ENCODE measurements at regions not wholly inside any gene's neighbourhood (a gene's known extent, or its start where the extent isn't known, plus 50 kb on each side); places are given as distances from the start of the nearest gene placed in this dataset.

GRCh38 chr11:92453055-92453454 is 228.4 kb downstream of the FAT3 start:
- ATAC-seq (no peak), DNase-seq (no peak)
- Histone ChIP-seq H3K9me3 (no peaks in the 10 kb centered on the region), H3K27me3 (no peaks in the 10 kb centered on the region), H3K27ac (no peak overlapping the region), H3K4me3 (no peak overlapping the region), H3K4me1 (no peaks in the 10 kb centered on the region), H3K36me3 (no peaks in the 10 kb centered on the region)
- TF ChIP-seq CTCF (IDR thresholded peaks at IDR 0.05) (no peak), POLR2A (IDR thresholded peaks at IDR 0.05) (no peak)
- intact Hi-C loops (cut with DNase I), result no loop called here
- WGBS (ENCODE audit: insufficient coverage, low coverage, low lambda C conversion rate, missing lambda C conversion rate), result 75% methylated on average over 3 of the region's 3 CpGs

- H3K4me1 ChIP-seq, result no peaks in the 10 kb centered on the region
- H3K9me3 ChIP-seq, result no peaks in the 10 kb centered on the region
- DNase-seq (no peak), ATAC-seq (no peak)
- H3K36me3 ChIP-seq, result no peaks in the 10 kb centered on the region
- intact Hi-C loops (cut with DNase I), result no loop called here
- no peaks in the 10 kb centered on the region for H3K27me3 ChIP-seq
- TF ChIP-seq POLR2A (IDR thresholded peaks at IDR 0.05), result no peak
- TF ChIP-seq CTCF (IDR thresholded peaks at IDR 0.05), result no peak
- no peak overlapping the region for H3K4me3 ChIP-seq
- no peak overlapping the region for H3K27ac ChIP-seq
- 100% methylated on average over 2 of the region's 2 CpGs for WGBS (ENCODE audit: insufficient coverage, low coverage, low lambda C conversion rate, missing lambda C conversion rate)
Observed at GRCh38 chr11:92455210-92455790, 230.7 kb downstream of the FAT3 start.

GRCh38 chr11:92457250-92457649 is 232.6 kb downstream of the FAT3 start:
- TF ChIP-seq POLR2A (IDR thresholded peaks at IDR 0.05) (no peak), CTCF (IDR thresholded peaks at IDR 0.05) (no peak)
- ATAC-seq (peak in 1 of 4 donors; percentile 61), DNase-seq (no peak)
- 25% methylated on average over 1 of the region's 1 CpG for WGBS (ENCODE audit: insufficient coverage, low coverage, low lambda C conversion rate, missing lambda C conversion rate)
- Histone ChIP-seq H3K4me3 (no peak overlapping the region), H3K9me3 (no peaks in the 10 kb centered on the region), H3K36me3 (no peaks in the 10 kb centered on the region), H3K27me3 (no peaks in the 10 kb centered on the region), H3K4me1 (no peaks in the 10 kb centered on the region), H3K27ac (no peak overlapping the region)
- intact Hi-C loops (cut with DNase I), result no loop called here

- DNase-seq (no peak), ATAC-seq (no peak)
- no peak overlapping the region for H3K27ac ChIP-seq
- no peaks in the 10 kb centered on the region for H3K9me3 ChIP-seq
- H3K4me3 ChIP-seq, result no peak overlapping the region
- H3K4me1 ChIP-seq, result no peaks in the 10 kb centered on the region
- H3K36me3 ChIP-seq, result no peaks in the 10 kb centered on the region
- TF ChIP-seq POLR2A (IDR thresholded peaks at IDR 0.05), result no peak
- no peak for TF ChIP-seq CTCF (IDR thresholded peaks at IDR 0.05)
- no peaks in the 10 kb centered on the region for H3K27me3 ChIP-seq
- intact Hi-C loops (cut with DNase I), result no loop called here
Observed at GRCh38 chr11:92458486-92458885, 233.9 kb downstream of the FAT3 start.

GRCh38 chr11:92460213-92460612 is 235.6 kb downstream of the FAT3 start:
- Histone ChIP-seq H3K9me3 (no peaks in the 10 kb centered on the region), H3K36me3 (no peaks in the 10 kb centered on the region), H3K27me3 (no peaks in the 10 kb centered on the region), H3K4me3 (no peak overlapping the region), H3K27ac (no peak overlapping the region), H3K4me1 (no peaks in the 10 kb centered on the region)
- ATAC-seq (no peak), DNase-seq (no peak)
- 82% methylated on average over 4 of the region's 4 CpGs for WGBS (ENCODE audit: insufficient coverage, low coverage, low lambda C conversion rate, missing lambda C conversion rate)
- intact Hi-C loops (cut with DNase I), result no loop called here
- TF ChIP-seq CTCF (IDR thresholded peaks at IDR 0.05) (no peak), POLR2A (IDR thresholded peaks at IDR 0.05) (no peak)
